ENCODE measurements at regions not wholly inside any gene's neighbourhood (a gene's known extent, or its start where the extent isn't known, plus 50 kb on each side); places are given as distances from the start of the nearest gene placed in this dataset.

DNA sequence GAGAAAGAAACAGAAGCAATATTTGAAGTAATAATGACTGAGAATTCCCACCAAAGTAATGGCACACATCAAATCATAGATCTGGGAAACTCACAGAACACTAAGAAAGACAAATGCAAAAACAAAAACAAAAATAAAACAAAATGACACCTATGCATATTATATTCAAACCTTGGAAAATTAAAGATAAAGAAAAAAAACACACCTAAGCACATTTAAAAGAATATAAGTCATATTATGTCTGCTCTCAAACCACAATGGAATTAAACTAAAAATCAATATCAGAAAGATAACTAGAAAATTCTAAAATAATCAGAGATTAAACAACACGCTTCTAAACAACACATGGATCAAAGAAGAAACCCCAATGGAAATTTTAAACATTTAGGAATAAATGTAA, 59.7 kb upstream of the GALNT5 start:
- no peak for DNase-seq (ENCODE audit: low spot score)
- no peaks in the 10 kb centered on the region for H3K36me3 Mint-ChIP-seq (ENCODE audit: low read depth)
- H3K4me3 Mint-ChIP-seq (ENCODE audit: low read depth) = no peak overlapping the region
- no peaks in the 10 kb centered on the region for H3K9me3 Mint-ChIP-seq
- H3K27ac Mint-ChIP-seq = no peak overlapping the region
- intact Hi-C loops (cut with micrococcal nuclease) = loop anchor here (10.0 kb wide), 1 partner anchor 143 kb away; no protein-coding TSS in a partner anchor
- peaks cover 15% of the 10 kb centered on the region for H3K27me3 Mint-ChIP-seq (ENCODE audit: low read depth)
- H3K4me1 Mint-ChIP-seq (ENCODE audit: low read depth) = peaks cover 12% of the 10 kb centered on the region

DNA sequence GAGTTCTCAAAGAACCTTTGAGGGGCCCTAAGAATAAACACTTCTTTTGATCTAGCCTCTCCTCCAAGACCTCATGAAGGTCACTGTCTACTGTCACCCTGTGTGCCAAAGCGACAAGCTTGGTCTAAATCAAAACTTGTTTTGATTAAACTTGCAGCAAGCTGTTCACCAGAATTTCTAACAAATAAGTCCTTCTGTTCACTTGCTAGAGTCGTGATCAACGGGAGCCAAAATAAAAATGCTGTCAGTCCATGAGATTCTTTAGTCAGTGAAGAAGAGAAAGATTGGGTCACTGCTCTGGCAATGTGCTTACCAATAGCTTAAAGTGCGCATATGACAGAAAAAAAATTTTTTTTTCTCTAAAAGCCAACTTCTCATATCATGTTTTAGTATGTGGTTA, 53.9 kb upstream of the GALNT5 start:
- H3K27ac Mint-ChIP-seq = no peak overlapping the region
- H3K27me3 Mint-ChIP-seq (ENCODE audit: low read depth) = peaks cover 23% of the 10 kb centered on the region
- intact Hi-C loops (cut with micrococcal nuclease) = no loop called here
- no peaks in the 10 kb centered on the region for H3K9me3 Mint-ChIP-seq
- DNase-seq (ENCODE audit: low spot score) = no peak
- no peaks in the 10 kb centered on the region for H3K4me1 Mint-ChIP-seq (ENCODE audit: low read depth)
- no peak overlapping the region for H3K4me3 Mint-ChIP-seq (ENCODE audit: low read depth)
- H3K36me3 Mint-ChIP-seq (ENCODE audit: low read depth) = no peaks in the 10 kb centered on the region

DNA sequence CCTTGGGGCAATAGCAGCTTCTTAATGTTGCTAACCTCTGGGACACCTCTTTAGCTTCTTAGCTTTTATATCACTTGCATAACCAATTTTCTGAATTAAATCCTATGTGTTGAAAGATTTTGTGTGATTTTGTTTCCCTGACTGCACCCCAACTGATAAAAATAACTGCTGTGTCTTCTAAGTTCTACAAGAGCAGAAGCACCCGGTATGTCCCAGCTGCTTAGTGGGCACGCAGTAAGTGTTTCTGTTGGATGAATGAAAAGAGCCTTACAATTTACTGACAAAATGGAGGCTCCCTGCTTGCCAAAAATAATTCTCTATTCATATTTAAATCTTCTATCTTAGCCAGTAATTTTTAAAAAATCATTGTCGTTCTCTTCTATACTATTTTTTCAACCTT, 53.1 kb upstream of the GALNT5 start:
- Mint-ChIP-seq H3K27me3 (ENCODE audit: low read depth) (peaks cover 22% of the 10 kb centered on the region), H3K36me3 (ENCODE audit: low read depth) (no peaks in the 10 kb centered on the region), H3K9me3 (no peaks in the 10 kb centered on the region), H3K4me1 (ENCODE audit: low read depth) (no peaks in the 10 kb centered on the region), H3K4me3 (ENCODE audit: low read depth) (no peak overlapping the region), H3K27ac (no peak overlapping the region)
- no peak for DNase-seq (ENCODE audit: low spot score)
- intact Hi-C loops (cut with micrococcal nuclease) = no loop called here

DNA sequence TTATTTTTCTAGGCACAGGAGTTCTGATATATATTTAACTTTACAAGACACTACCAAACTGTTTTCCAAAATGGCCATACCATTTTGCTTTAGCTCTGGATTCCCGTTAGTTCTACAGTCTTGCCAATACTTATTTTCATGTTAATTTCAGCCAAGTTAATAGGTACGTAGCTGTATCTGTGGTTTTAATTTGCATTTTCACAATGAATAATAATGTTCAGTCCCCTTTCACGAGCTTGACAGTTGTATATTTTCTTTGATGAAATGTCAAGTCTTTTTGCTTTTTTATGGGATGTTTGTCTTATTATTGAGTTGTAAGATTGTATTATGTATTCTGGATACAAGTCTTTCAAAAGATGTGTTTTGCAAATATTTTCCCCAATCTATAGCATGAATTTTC, 50.6 kb upstream of the GALNT5 start:
- no peaks in the 10 kb centered on the region for H3K4me1 Mint-ChIP-seq (ENCODE audit: low read depth)
- peaks cover 20% of the 10 kb centered on the region for H3K27me3 Mint-ChIP-seq (ENCODE audit: low read depth)
- intact Hi-C loops (cut with micrococcal nuclease) = no loop called here
- no peak overlapping the region for H3K27ac Mint-ChIP-seq
- H3K9me3 Mint-ChIP-seq = no peaks in the 10 kb centered on the region
- H3K4me3 Mint-ChIP-seq (ENCODE audit: low read depth) = no peak overlapping the region
- no peak for DNase-seq (ENCODE audit: low spot score)
- H3K36me3 Mint-ChIP-seq (ENCODE audit: low read depth) = no peaks in the 10 kb centered on the region
